Ishikawa (cell line): ENCODE measurements at regions not wholly inside any gene's neighbourhood (a gene's known extent, or its start where the extent isn't known, plus 50 kb on each side); places are given as distances from the start of the nearest gene placed in this dataset.

Experiments used
- CEBPB ChIP-seq: IDR thresholded peaks from 2 replicates; pipeline ENCODE4 v1.6.1; 2012
- CREB1 ChIP-seq: IDR thresholded peaks from 2 replicates; pipeline ENCODE4 v1.6.1; 2012; ENCODE audit warnings: low read depth
- EGR1 ChIP-seq: IDR thresholded peaks from 2 replicates; pipeline ENCODE4 v1.6.1; 2012
- EP300 ChIP-seq: IDR thresholded peaks from 2 replicates; pipeline ENCODE4 v1.6.1; 2012; ENCODE audit warnings: borderline replicate concordance
- FOXM1 ChIP-seq: IDR thresholded peaks from 2 replicates; pipeline ENCODE4 v1.6.1; 2012; ENCODE audit warnings: low read depth, borderline replicate concordance
- RAD21 ChIP-seq: IDR thresholded peaks from 2 replicates; pipeline ENCODE4 v1.6.1; 2012; ENCODE audit warnings: low read depth
- TAF1 ChIP-seq: IDR thresholded peaks from 2 replicates; pipeline ENCODE4 v1.6.1; 2012; ENCODE audit warnings: low read depth, mild to moderate bottlenecking
- TCF12 ChIP-seq: IDR thresholded peaks from 2 replicates; pipeline ENCODE4 v1.6.1; 2012; ENCODE audit warnings: low read depth
- TEAD4 ChIP-seq: IDR thresholded peaks from 2 replicates; pipeline ENCODE4 v1.6.1; 2012
- YY1 ChIP-seq: IDR thresholded peaks from 2 replicates; pipeline ENCODE4 v1.6.1; 2012; ENCODE audit warnings: low read depth
- ZBTB7A ChIP-seq: IDR thresholded peaks from 2 replicates; pipeline ENCODE4 v1.6.1; 2012; ENCODE audit warnings: low read depth
- TF ChIP-seq, protein P1 (sequence below): IDR thresholded peaks from 2 replicates; pipeline ENCODE4 v1.6.1; 2012
- TF ChIP-seq, protein P2 (sequence below): IDR thresholded peaks from 2 replicates; pipeline ENCODE4 v1.6.1; 2012; ENCODE audit warnings: low read depth, mild to moderate bottlenecking
- TF ChIP-seq, protein P3 (sequence below): IDR thresholded peaks from 2 replicates; pipeline ENCODE4 v1.6.1; 2012

DNA sequence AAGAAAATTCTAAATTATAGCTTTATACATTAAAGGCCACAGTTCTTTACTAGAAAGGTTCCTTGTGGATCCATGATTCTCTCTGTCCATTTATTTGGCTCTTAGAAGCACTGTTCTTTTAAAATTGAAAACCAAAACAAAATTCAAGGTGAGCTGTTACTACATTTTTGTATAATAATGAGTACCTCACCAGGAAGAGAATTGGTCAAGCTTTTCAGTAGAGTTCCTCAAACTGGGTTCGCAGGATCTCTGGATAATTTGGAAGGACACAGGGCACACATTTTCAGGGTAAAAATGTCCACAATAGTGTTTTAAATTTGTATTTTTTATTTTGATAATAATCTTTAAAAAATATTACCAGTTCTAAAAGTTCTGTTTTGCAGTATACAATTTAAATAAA is 93.0 kb downstream of the PPP1R3A start:
- TF ChIP-seq, protein P1, sequence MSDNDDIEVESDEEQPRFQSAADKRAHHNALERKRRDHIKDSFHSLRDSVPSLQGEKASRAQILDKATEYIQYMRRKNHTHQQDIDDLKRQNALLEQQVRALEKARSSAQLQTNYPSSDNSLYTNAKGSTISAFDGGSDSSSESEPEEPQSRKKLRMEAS = no peak
- no peak for TF ChIP-seq RAD21
- TF ChIP-seq CEBPB = no peak
- no peak for TF ChIP-seq EP300
- TF ChIP-seq, protein P2, sequence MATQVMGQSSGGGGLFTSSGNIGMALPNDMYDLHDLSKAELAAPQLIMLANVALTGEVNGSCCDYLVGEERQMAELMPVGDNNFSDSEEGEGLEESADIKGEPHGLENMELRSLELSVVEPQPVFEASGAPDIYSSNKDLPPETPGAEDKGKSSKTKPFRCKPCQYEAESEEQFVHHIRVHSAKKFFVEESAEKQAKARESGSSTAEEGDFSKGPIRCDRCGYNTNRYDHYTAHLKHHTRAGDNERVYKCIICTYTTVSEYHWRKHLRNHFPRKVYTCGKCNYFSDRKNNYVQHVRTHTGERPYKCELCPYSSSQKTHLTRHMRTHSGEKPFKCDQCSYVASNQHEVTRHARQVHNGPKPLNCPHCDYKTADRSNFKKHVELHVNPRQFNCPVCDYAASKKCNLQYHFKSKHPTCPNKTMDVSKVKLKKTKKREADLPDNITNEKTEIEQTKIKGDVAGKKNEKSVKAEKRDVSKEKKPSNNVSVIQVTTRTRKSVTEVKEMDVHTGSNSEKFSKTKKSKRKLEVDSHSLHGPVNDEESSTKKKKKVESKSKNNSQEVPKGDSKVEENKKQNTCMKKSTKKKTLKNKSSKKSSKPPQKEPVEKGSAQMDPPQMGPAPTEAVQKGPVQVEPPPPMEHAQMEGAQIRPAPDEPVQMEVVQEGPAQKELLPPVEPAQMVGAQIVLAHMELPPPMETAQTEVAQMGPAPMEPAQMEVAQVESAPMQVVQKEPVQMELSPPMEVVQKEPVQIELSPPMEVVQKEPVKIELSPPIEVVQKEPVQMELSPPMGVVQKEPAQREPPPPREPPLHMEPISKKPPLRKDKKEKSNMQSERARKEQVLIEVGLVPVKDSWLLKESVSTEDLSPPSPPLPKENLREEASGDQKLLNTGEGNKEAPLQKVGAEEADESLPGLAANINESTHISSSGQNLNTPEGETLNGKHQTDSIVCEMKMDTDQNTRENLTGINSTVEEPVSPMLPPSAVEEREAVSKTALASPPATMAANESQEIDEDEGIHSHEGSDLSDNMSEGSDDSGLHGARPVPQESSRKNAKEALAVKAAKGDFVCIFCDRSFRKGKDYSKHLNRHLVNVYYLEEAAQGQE = no peak
- no peak for TF ChIP-seq EGR1
- no peak for TF ChIP-seq TCF12
- no peak for TF ChIP-seq CREB1
- TF ChIP-seq TEAD4 = no peak
- no peak for TF ChIP-seq ZBTB7A
- TF ChIP-seq YY1 = no peak
- TF ChIP-seq, protein P3, sequence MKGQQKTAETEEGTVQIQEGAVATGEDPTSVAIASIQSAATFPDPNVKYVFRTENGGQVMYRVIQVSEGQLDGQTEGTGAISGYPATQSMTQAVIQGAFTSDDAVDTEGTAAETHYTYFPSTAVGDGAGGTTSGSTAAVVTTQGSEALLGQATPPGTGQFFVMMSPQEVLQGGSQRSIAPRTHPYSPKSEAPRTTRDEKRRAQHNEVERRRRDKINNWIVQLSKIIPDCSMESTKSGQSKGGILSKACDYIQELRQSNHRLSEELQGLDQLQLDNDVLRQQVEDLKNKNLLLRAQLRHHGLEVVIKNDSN = no peak
- TF ChIP-seq TAF1 = no peak
- no peak for TF ChIP-seq FOXM1
